ENCODE measurements at regions not wholly inside any gene's neighbourhood (a gene's known extent, or its start where the extent isn't known, plus 50 kb on each side); places are given as distances from the start of the nearest gene placed in this dataset.

- DNase-seq, result no peak
Measured at GRCh38 chr13:44260336-44260735, 113.3 kb upstream of the SERP2 start.

- DNase-seq, result no peak
Measured at GRCh38 chr13:44263751-44264620, 109.6 kb upstream of the SERP2 start.

- DNase-seq, result no peak
Measured at GRCh38 chr13:44266305-44266704, 107.3 kb upstream of the SERP2 start.

GRCh38 chr13:44266772-44267171 lies 106.9 kb upstream of the SERP2 start:
- DNase-seq, result no peak

GRCh38 chr13:44267203-44267602 lies 106.4 kb upstream of the SERP2 start:
- DNase-seq, result no peak

- no peak for DNase-seq
Measured at GRCh38 chr13:44267980-44268379, 105.6 kb upstream of the SERP2 start.

GRCh38 chr13:44268980-44269379 lies 104.6 kb upstream of the SERP2 start:
- DNase-seq, result no peak

- no peak for DNase-seq
Measured at GRCh38 chr13:44270150-44270549, 103.5 kb upstream of the SERP2 start.

- no peak for DNase-seq
Measured at GRCh38 chr13:44271031-44271455, 102.6 kb upstream of the SERP2 start.

GRCh38 chr13:44271473-44271872 lies 102.2 kb upstream of the SERP2 start:
- no peak for DNase-seq

GRCh38 chr13:44271915-44272341 lies 101.7 kb upstream of the SERP2 start:
- DNase-seq, result no peak

GRCh38 chr13:44272692-44273091 lies 100.9 kb upstream of the SERP2 start:
- DNase-seq, result no peak

- no peak for DNase-seq
Measured at GRCh38 chr13:44273216-44273615, 100.4 kb upstream of the SERP2 start.

GRCh38 chr13:44273991-44274770 lies 99.4 kb upstream of the SERP2 start:
- no peak for DNase-seq

GRCh38 chr13:44274771-44275205 lies 98.8 kb upstream of the SERP2 start:
- DNase-seq, result no peak

GRCh38 chr13:44275381-44275780 lies 98.2 kb upstream of the SERP2 start:
- no peak for DNase-seq

- DNase-seq, result no peak
Measured at GRCh38 chr13:44276061-44276460, 97.6 kb upstream of the SERP2 start.

GRCh38 chr13:44277459-44277858 lies 96.2 kb upstream of the SERP2 start:
- no peak for DNase-seq

- DNase-seq, result no peak
Measured at GRCh38 chr13:44278166-44278565, 95.5 kb upstream of the SERP2 start.

- DNase-seq, result no peak
Measured at GRCh38 chr13:44280456-44280855, 93.2 kb upstream of the SERP2 start.

- no peak for DNase-seq
Measured at GRCh38 chr13:44281252-44282000, 92.2 kb upstream of the SERP2 start.

- DNase-seq, result no peak
Measured at GRCh38 chr13:44283600-44283999, 90.0 kb upstream of the SERP2 start.

GRCh38 chr13:44287958-44288357 lies 85.7 kb upstream of the SERP2 start:
- DNase-seq, result no peak
